NOMO-1 treated with DMSO at 0.1 percent for 48 hours (cell line): ENCODE measurements at regions not wholly inside any gene's neighbourhood (a gene's known extent, or its start where the extent isn't known, plus 50 kb on each side); places are given as distances from the start of the nearest gene placed in this dataset.
"Not testable (repeated sequence)": the region's sequence is repeated elsewhere in the genome, so short reads cannot be mapped to it uniquely, and the experiment has no call there.

Experiments used
- DNase-seq: peaks from one replicate; lab custom pipeline; 2025; ENCODE audit not compliant: unreplicated experiment; lab: John Stamatoyannopoulos, UW

- DNase-seq: no peak
These were observed 591.7 kb downstream of the ACTL7B start for GRCh38 chr9:108264093-108264492.

DNA sequence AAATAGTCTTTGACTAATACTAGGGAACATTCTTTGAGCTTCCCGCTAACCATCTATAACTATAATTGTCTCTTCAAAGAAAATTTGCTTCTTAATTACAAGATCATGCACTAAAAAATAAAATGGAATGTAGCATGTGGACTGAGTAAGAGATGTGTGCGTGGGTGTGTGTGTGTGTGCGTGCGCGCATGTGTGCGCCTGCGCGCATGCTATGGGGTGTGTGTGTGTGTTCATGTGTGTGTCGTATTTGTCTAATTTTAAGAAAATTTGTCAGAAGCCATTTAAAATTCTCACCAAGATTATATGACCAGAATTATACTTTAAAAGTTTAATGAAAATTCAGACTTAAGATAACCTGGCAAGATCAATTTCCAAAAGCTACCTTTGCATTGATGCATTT is 593.0 kb downstream of the ACTL7B start:
- no peak for DNase-seq

GRCh38 chr9:108259917-108260675 is 595.7 kb downstream of the ACTL7B start:
- DNase-seq: no peak

- no peak for DNase-seq
These were observed 597.1 kb downstream of the ACTL7B start for GRCh38 chr9:108258640-108259039.

- DNase-seq: no peak
These were observed 598.4 kb downstream of the ACTL7B start for GRCh38 chr9:108257382-108257781.

GRCh38 chr9:108254236-108254635 is 601.5 kb downstream of the ACTL7B start:
- DNase-seq: no peak

- not testable (repeated sequence) for DNase-seq
These were observed 608.4 kb downstream of the ACTL7B start for GRCh38 chr9:108247391-108247790.

DNA sequence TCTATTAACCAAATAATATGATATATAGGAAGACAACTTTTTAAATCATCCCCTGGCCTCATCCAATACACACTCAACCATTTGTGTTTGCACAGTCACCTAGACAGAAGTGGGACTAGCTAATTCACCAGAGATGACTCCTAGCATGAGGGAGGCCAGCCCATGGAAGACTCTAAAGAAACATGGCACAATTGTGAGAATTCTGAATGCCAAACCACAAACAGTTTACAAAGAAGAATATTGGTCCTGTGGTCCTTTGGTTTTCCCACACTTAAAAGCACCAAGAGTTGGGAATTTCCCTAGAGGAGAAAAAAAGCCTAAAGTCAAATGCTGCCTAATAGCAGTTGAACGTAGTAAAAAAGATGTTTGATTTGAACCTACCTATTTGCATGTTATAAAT is 609.9 kb downstream of the ACTL7B start:
- DNase-seq: no peak

DNA sequence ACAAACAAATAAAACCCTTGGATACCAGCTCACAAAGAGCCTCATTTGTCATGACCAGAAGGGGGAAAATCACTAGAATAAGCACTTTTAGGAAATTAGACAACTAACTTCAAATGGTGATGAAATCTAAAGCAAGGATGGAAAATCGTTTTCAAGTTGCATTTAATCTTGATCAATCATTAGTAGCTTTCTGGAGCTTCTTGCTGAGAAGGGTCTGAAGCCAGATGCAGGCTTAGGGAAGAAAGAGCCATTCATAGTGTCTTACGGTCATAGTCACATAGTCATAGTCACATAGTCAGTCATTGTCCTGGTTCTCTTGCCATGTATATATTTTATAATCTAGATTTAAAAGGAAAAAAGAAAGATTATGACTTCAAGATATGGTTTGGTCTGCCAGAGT is 610.5 kb downstream of the ACTL7B start:
- no peak for DNase-seq

GRCh38 chr9:108244686-108245085 is 611.1 kb downstream of the ACTL7B start:
- no peak for DNase-seq

- no peak for DNase-seq
These were observed 614.3 kb downstream of the ACTL7B start for GRCh38 chr9:108241384-108242073.

DNA sequence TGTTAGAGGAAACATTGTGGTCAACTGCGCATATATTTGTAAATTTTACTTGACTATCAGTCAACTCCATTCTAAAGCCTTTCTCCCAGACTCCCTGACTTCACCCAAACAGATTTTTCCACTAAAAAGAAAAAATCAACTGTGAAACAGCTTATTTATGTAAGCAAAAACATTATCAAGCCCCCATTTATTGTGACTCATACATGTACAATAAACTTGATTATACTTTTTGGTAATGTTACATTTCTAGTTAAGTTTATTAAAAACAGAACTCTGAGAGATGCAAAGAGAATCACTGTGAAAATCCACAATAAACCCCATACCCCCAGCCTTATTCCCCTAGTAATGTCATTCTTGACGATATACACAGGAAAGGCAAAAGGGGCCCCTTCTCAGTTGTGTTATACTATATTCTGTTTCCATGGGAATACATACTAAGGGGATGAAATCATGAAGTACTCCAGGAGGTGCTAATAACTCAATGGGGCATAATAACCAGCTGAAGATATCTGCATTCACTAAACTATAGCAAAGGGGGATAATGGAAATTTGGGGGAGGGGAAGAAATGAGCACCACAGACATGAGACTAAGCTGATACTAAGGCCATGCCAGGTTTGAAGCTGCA is 616.0 kb downstream of the ACTL7B start:
- no peak for DNase-seq

DNA sequence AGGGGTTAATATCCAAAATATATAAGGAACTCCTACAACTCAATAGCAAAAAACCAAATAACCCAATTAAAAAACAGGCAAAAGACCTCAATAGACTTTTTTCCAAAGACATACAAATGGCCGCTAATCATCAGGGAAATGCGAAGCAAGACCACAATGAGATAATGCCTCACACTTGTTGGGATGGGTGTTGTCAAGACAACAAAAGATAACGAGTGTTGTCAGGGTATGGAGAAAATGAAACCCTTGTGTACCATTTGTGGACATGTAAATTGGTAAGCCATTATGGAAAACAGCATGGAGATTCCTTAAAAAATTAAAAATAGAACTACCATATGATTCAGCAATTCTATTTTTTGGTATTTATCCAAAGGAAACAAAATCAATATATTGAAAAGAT is 620.2 kb downstream of the ACTL7B start:
- no peak for DNase-seq

GRCh38 chr9:108234811-108235210 is 621.0 kb downstream of the ACTL7B start:
- DNase-seq: no peak

DNA sequence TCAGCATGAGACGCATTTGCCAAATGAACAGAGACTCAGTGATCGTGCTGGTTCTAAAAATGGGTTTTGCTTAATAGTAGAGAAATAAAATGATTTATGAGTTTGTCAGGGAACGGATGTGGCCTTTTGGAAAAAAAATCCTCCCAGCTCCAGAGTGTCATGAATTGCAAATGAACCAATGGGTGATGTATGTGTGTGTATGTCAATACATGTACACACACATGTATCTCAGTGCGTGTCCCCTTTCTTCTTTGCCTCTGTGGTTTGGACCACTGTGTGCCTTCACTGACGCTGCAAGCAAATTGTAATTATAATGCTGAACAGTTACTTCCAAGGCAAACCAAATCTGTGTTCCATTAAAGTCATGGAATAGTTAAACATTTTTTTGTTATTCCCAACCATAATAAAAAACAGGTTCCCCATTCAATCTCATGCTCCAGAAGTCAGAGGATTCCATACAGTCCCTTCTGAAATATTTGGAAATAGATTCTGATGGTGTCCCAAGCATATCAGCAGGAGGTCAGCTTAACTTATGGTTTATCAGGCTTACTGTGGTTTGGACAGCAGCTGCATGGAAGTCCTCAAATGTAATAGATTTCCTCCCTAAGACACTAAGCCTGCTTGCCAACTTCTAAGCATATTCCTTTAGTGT is 630.5 kb downstream of the ACTL7B start:
- no peak for DNase-seq

GRCh38 chr9:108224716-108225115 is 631.1 kb downstream of the ACTL7B start:
- DNase-seq: no peak

- DNase-seq: no peak
These were observed 636.1 kb downstream of the ACTL7B start for GRCh38 chr9:108219664-108220063.

DNA sequence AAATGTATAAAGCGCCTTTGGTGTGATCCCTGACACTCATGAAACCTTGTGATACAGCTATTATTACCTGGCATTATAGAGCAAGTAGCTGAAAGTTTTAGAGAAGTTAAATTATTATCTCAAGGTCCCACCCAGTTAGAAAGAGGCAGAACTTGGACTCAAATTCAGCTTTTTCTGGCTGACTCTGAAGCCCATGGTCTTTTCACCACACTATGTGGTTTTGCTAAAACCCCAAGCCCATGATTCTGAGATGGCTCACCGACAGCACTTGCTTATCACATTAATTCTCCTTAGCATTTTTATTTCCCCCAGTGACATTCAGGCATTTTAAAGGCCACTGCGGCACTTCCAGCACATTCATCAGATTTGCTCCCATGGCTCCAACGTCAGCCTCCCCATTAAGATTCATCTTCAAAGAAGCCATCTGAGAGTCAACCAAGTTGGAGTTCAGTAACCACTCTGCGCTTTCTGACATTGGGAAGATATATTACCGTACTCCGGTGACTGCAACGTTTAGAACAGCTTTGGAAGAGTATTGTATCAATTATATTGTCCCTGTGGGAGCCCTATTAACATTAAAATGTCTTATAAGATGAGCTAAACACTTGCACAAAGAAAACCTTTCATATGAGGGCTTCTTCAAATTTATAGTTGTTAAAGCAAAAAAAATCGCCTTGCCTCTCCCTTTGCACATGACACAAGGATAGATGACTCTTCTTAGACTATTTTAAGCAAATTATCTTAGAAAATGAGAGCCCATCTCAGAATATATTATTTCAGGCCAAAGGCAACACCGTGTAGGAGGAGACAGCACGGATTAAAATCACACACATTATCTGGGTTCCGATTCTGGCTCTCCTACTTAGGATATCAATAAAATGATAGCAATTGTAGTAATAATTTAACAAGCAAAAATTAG is 638.1 kb downstream of the ACTL7B start:
- DNase-seq: no peak

- peak; percentile 85 for DNase-seq
These were observed 642.3 kb downstream of the ACTL7B start for GRCh38 chr9:108213511-108213910.

GRCh38 chr9:108212184-108212583 is 643.6 kb downstream of the ACTL7B start:
- no peak for DNase-seq
